ENCODE measurements at regions not wholly inside any gene's neighbourhood (a gene's known extent, or its start where the extent isn't known, plus 50 kb on each side); places are given as distances from the start of the nearest gene placed in this dataset.

DNA sequence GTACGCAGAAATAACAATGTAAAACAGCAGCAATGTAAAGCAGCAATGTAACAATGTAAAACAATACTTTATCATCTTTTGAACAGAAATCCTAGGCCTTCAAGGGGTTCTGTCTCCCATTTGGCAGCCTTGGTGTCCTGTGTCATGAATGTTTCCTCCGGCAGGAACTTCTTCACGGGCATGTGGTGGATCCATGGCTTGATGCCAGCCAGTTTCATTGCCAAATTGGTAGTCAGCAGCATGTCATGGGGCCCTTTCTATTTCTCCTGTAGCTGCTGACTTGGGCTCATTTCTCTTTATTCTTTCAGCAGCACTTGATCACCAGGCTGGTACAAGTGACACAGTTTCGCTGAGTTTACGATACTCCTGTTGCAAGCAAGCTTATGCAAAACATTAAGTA lies 275.3 kb downstream of the HTR1A start:
- H3K36me3 Mint-ChIP-seq (ENCODE audit: insufficient read depth, unreplicated experiment) = no peaks in the 10 kb centered on the region
- intact Hi-C loops (cut with micrococcal nuclease; ENCODE audit: unreplicated experiment) = no loop called here
- peaks cover 13% of the 10 kb centered on the region for H3K4me1 Mint-ChIP-seq (ENCODE audit: low read depth, unreplicated experiment)
- TF ChIP-seq, protein P1, sequence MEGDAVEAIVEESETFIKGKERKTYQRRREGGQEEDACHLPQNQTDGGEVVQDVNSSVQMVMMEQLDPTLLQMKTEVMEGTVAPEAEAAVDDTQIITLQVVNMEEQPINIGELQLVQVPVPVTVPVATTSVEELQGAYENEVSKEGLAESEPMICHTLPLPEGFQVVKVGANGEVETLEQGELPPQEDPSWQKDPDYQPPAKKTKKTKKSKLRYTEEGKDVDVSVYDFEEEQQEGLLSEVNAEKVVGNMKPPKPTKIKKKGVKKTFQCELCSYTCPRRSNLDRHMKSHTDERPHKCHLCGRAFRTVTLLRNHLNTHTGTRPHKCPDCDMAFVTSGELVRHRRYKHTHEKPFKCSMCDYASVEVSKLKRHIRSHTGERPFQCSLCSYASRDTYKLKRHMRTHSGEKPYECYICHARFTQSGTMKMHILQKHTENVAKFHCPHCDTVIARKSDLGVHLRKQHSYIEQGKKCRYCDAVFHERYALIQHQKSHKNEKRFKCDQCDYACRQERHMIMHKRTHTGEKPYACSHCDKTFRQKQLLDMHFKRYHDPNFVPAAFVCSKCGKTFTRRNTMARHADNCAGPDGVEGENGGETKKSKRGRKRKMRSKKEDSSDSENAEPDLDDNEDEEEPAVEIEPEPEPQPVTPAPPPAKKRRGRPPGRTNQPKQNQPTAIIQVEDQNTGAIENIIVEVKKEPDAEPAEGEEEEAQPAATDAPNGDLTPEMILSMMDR (IDR thresholded peaks at IDR 0.05; ENCODE audit: unreplicated experiment) = no peak
- no peaks in the 10 kb centered on the region for H3K9me3 Mint-ChIP-seq (ENCODE audit: low read depth, unreplicated experiment)
- no peak for DNase-seq
- no peak overlapping the region for H3K27ac Mint-ChIP-seq (ENCODE audit: unreplicated experiment)
- no peak overlapping the region for H3K4me3 Mint-ChIP-seq (ENCODE audit: low read depth, unreplicated experiment)
- no peaks in the 10 kb centered on the region for H3K27me3 Mint-ChIP-seq (ENCODE audit: unreplicated experiment)
- CTCF ChIA-PET = no interaction called here
- no TSS peak for BruUV-seq (replicated peaks)

DNA sequence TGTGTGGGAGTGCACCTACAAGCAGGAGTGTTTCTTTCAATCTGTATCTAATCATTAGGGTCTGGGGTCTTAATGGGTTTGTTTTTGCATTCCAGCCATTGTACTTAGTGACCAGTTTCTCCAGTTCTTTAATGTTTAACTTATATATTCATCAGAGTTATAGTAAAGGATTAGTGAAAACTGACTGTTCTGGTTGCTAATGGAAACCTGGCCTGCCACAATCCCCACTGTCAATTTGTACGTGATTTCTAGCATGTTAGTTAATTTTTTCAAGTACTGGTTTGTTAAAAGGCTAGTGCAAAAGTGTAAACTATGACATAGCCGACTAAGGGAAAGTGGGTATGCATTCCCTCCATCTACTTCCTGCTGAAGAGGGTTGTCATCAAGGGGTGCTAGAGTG lies 276.1 kb downstream of the HTR1A start:
- Mint-ChIP-seq H3K4me1 (ENCODE audit: low read depth, unreplicated experiment) (peaks cover 13% of the 10 kb centered on the region), H3K36me3 (ENCODE audit: insufficient read depth, unreplicated experiment) (no peaks in the 10 kb centered on the region), H3K27ac (ENCODE audit: unreplicated experiment) (no peak overlapping the region), H3K27me3 (ENCODE audit: unreplicated experiment) (no peaks in the 10 kb centered on the region), H3K4me3 (ENCODE audit: low read depth, unreplicated experiment) (no peak overlapping the region), H3K9me3 (ENCODE audit: low read depth, unreplicated experiment) (peaks cover 3% of the 10 kb centered on the region)
- CTCF ChIA-PET = no interaction called here
- DNase-seq = no peak
- intact Hi-C loops (cut with micrococcal nuclease; ENCODE audit: unreplicated experiment) = no loop called here
- no TSS peak for BruUV-seq (replicated peaks)
- TF ChIP-seq, protein P1 (IDR thresholded peaks at IDR 0.05; ENCODE audit: unreplicated experiment) = no peak

DNA sequence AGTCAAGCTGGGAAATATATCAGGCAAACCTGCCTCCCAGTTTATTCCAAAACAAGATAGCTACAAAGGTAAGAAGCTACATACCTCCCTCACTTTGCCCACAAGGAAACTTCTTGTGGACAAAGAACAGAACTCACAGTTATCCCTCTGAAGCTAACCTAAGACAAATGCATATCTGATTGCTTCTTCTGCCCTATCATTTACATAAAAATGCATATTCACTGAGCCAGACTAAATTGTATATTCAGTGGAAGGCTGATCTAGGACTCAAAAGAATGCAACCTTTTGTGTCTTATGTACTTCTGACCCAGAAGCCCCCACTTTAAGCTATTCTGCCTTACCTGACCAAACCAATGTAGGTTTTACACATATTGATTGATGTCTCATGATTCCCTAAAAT lies 276.8 kb downstream of the HTR1A start:
- no peak overlapping the region for H3K27ac Mint-ChIP-seq (ENCODE audit: unreplicated experiment)
- H3K4me3 Mint-ChIP-seq (ENCODE audit: low read depth, unreplicated experiment) = no peak overlapping the region
- CTCF ChIA-PET = no interaction called here
- H3K36me3 Mint-ChIP-seq (ENCODE audit: insufficient read depth, unreplicated experiment) = no peaks in the 10 kb centered on the region
- intact Hi-C loops (cut with micrococcal nuclease; ENCODE audit: unreplicated experiment) = no loop called here
- DNase-seq = no peak
- H3K27me3 Mint-ChIP-seq (ENCODE audit: unreplicated experiment) = no peaks in the 10 kb centered on the region
- H3K9me3 Mint-ChIP-seq (ENCODE audit: low read depth, unreplicated experiment) = peaks cover 3% of the 10 kb centered on the region
- peaks cover 13% of the 10 kb centered on the region for H3K4me1 Mint-ChIP-seq (ENCODE audit: low read depth, unreplicated experiment)
- TF ChIP-seq, protein P1 (IDR thresholded peaks at IDR 0.05; ENCODE audit: unreplicated experiment) = no peak
- no TSS peak for BruUV-seq (replicated peaks)

DNA sequence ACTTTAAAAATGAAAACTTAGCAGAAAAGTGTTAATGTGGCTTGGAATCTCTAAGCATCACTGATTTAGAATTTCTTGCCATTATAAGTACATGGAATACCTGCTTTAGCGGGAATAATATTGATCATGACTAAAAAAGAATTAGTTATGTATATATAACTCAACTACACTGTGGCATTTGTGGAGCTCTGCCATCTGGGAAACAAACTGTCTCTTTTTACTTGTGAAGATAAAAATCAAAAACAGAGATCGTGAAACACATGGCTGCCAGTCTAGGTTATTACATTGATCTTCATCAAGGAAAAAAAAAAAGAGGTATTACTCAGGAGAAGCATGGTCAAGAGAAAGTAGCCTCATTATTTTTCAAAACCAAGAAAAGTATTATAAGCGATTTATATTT lies 287.4 kb downstream of the HTR1A start:
- no peaks in the 10 kb centered on the region for H3K4me1 Mint-ChIP-seq (ENCODE audit: low read depth, unreplicated experiment)
- CTCF ChIA-PET = no interaction called here
- no peak overlapping the region for H3K4me3 Mint-ChIP-seq (ENCODE audit: low read depth, unreplicated experiment)
- no TSS peak for BruUV-seq (replicated peaks)
- H3K36me3 Mint-ChIP-seq (ENCODE audit: insufficient read depth, unreplicated experiment) = no peaks in the 10 kb centered on the region
- no peak for DNase-seq
- intact Hi-C loops (cut with micrococcal nuclease; ENCODE audit: unreplicated experiment) = no loop called here
- peaks cover 6% of the 10 kb centered on the region for H3K9me3 Mint-ChIP-seq (ENCODE audit: low read depth, unreplicated experiment)
- no peaks in the 10 kb centered on the region for H3K27me3 Mint-ChIP-seq (ENCODE audit: unreplicated experiment)
- TF ChIP-seq, protein P1 (IDR thresholded peaks at IDR 0.05; ENCODE audit: unreplicated experiment) = no peak
- no peak overlapping the region for H3K27ac Mint-ChIP-seq (ENCODE audit: unreplicated experiment)

DNA sequence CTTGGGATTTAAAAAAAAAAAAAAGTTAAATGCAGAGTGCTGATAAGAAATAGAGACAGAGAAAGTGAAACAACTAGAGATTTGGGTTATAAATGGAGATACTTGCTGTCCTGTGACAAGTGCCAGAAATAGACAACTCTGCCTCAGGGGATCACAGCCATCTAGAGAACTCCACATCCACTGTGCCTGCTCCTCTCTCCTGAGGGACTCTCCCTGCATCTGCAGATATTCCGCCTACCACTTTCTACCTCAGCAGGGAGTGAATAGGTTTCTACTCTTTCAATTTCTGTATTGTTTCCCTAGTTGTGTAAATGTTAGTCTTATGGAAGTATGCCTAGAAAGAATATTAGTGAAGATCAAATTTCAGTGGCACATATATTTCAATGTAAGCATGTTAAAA lies 307.2 kb downstream of the HTR1A start:
- Mint-ChIP-seq H3K9me3 (ENCODE audit: low read depth, unreplicated experiment) (peaks cover 3% of the 10 kb centered on the region), H3K27me3 (ENCODE audit: unreplicated experiment) (no peaks in the 10 kb centered on the region), H3K36me3 (ENCODE audit: insufficient read depth, unreplicated experiment) (no peaks in the 10 kb centered on the region), H3K4me3 (ENCODE audit: low read depth, unreplicated experiment) (no peak overlapping the region), H3K4me1 (ENCODE audit: low read depth, unreplicated experiment) (no peaks in the 10 kb centered on the region), H3K27ac (ENCODE audit: unreplicated experiment) (no peak overlapping the region)
- CTCF ChIA-PET = no interaction called here
- TF ChIP-seq, protein P1 (IDR thresholded peaks at IDR 0.05; ENCODE audit: unreplicated experiment) = no peak
- BruUV-seq (replicated peaks) = no TSS peak
- intact Hi-C loops (cut with micrococcal nuclease; ENCODE audit: unreplicated experiment) = no loop called here
- no peak for DNase-seq

Data from Calu3 (cell line).